NCI-H187 treated with DMSO at 0.1 percent for 48 hours (cell line): ENCODE measurements at regions not wholly inside any gene's neighbourhood (a gene's known extent, or its start where the extent isn't known, plus 50 kb on each side); places are given as distances from the start of the nearest gene placed in this dataset.
A peak's percentile ranks its signal among the peaks of the same experiment; 100 is the strongest.
"Not testable (repeated sequence)": the region's sequence is repeated elsewhere in the genome, so short reads cannot be mapped to it uniquely, and the experiment has no call there.

Source experiments
- DNase-seq: peaks from one replicate; lab custom pipeline; 2025; lab: John Stamatoyannopoulos, UW

- DNase-seq, result peak; percentile 79
Observed at GRCh38 chr7:66413379-66414114, 208.4 kb downstream of the TPST1 start.

DNA sequence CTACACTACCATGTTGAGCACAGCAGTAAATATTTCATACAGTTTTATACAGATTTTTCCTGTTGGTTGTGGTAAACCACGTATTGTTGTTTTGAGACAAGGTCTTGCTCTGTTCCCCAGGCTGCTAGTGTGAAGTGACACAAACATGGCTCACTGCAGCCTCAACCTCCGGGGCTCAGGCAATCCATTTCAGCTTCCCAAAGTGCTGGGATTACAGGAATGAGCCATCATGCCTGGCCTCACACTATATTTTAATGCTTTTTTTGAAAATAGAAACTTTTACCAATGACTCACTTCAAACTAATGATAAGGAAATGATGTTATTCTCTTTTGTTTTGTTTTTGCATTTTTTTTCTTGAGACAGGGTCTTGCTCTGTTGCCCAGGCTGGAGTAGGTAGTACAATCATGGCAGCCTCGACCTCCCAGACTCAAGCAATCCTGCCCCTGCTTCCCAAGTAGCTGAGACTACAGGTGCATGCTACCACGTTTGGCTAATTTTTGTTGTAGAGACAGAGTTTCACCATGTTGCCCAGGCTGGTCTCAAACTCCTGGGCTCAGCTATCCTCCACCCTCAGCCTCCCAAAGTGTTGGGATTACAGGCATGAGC, 210.6 kb downstream of the TPST1 start:
- no peak for DNase-seq

DNA sequence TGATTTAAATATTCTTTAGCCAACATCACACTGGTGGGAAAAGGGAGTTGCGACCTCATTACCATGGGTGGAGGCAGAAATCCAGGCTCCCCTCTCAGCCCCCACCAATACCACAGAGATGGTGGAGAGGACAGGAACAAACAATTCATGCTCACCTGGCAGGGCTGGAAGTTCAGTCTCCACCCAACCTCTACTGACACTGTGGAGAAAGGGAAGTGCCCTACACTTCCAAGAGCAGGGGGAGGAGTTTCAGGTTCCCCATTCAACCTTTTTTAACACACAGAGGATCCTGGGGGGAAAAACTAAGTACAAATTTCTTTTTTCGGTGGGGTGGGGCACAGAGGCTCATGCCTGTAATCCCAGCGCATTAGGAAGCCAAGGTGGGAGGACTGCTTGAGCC, 210.1 kb upstream of the KCTD7 start:
- DNase-seq, result no peak

DNA sequence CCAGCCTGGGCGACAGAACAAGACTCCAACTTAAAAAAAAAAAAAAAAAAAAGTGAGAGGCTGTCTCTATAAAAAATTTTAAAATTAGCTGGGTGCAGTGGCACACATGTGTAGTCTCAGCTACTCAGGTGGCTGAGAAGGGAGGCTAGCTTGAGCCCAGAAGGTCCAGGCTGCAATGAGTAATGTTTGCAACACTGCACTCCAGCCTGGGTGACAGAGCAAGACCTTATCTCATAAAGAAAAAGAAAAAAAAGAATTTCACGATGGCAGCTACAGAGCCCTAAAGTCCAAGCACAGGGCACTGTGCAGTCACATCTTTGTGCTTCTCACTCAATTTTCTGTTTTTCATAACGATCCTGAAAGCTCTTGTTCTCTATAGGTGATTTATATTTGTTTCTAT, 209.5 kb upstream of the KCTD7 start:
- no peak for DNase-seq

DNA sequence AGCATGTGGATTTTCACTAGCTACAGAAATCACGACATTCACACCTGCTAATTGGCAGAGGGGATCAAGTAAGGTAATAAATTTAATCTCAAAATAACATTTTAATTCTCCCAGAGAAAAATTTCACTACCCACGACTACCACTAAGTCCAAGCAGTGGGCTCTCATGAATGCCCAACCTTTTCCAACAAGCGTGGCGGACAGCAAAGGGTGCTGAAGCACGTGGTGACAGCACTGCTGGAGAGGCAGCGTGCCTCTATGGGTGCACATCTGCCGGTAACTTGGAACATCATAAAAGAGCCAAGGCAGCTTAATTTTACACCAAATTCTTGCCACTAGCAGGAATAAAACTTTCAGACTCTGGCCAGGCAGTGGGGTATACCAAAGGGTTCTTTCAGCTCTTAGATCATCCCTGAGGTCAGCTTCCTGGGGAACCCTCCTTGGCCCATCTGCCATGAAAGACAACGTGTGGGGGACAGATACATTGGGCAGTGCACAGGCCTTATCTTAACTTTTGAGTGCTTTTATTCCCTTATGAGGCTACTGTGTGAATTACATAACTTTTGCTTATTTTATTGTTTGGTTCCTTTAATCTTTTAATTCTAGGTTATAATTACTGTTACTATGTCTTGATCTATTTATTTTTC, 206.7 kb upstream of the KCTD7 start:
- no peak for DNase-seq

DNA sequence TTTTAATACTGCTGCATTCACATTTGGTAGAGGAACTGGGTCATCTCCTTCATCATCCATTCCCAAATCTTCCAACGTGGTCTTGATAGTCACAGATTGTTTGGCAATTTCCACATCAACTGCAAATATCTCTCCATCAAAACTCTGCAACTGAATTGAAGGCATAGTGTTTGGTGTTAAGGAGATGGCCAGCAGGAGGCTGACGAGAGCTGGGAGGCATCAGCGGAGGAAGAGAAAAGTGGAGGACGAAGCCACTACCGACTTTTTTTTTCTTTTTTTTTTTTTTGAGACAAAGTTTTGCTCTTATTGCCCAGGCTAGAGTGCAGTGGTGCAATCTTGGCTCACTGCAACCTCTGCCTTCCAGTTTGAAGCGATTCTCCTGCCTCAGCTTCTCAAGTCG, 205.0 kb upstream of the KCTD7 start:
- DNase-seq, result no peak

DNA sequence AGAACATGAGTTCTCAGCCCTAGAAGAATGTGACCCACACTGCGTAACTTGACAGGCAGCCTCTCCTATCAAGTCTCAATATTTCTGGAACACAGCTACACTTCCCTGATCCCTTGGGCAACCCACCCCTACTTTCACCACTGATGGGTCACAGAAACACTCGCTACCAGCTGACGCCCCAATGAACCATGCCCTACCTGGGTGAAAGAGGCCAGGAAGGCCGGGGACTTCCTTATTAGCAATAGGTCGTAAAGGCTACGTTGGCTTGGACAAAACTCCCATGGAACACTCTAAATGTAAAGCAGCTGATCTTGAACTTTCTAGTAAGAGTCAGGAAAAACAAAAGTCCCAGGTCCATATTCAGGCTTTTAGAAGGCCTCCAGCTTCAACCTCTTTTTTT, 202.3 kb upstream of the KCTD7 start:
- no peak for DNase-seq

GRCh38 chr7:66426996-66427395, 201.7 kb upstream of the KCTD7 start:
- DNase-seq, result no peak

DNA sequence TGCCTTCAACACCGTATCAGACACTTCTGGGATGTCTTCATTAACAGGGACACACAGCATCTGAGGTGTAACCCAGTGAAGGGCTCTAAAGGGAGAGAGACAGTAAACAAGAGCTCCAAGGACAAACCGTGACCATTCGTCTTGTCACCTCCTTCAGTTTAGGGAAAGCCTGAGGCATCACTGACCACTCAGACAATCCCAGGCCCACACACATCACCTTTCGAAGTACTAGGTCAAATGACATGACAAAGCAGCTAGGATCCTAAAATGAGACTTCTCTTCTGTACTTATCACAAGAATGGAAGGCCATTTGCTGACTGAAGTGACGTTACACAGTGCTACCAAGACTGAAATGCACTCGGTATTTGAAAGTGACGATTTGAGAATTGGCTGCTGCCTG, 200.7 kb upstream of the KCTD7 start:
- no peak for DNase-seq

- DNase-seq, result no peak
Observed at GRCh38 chr7:66429498-66430163, 199.1 kb upstream of the KCTD7 start.

- DNase-seq, result no peak
Observed at GRCh38 chr7:66430164-66430545, 198.5 kb upstream of the KCTD7 start.

DNA sequence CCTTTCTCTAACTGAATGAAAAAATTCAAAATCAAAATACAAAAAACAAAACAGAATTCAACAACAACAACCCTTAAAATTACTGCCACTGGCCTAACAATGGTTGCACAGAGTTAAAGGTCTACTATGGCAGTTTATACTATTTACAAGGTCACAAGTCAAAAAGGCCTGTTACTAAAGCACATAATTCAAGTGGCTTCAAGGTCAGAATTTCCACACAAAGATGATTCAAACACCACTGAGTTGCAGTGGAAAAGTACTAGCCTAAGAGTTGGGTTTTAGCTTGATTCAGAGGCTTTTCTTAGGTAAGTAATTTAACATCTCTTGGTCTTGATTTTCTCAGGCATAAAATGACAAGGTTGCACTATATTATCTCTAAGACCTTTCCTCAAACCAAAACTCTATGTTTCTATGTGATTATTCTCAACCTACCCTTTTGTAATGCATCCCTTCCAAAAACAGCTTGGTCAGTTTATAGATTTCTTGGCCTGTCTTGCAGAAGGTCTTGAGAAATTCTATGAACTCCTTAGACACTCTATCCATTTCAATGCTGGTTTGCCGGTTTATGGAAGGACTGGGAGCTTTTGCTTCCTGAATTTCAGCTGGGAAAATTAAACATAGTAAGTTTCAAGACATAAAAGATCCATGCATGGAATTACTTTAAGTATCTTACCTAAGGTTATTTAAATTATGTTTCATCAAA, 189.8 kb upstream of the KCTD7 start:
- DNase-seq, result not testable (repeated sequence)

GRCh38 chr7:66442385-66442784, 186.3 kb upstream of the KCTD7 start:
- no peak for DNase-seq

DNA sequence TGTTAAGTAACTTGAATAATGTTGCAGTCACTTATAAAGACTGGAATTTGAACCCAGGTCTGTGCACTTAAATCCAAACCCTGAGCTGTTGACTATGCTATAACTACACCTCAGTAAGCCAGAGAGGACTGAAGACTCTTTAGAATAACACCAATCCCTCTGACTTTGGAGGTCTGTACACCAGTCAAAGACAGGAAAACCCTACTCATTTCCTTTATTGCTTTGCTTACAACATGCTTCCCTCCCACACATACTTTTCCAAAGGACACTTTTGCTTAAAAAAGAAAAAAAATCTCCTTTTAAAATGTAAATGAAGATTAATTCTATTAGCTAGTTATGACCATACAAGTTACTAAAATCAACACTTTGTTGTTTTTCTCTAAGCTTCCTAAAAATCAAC, 184.7 kb upstream of the KCTD7 start:
- DNase-seq, result no peak

- DNase-seq, result not testable (repeated sequence)
Observed at GRCh38 chr7:66447007-66447406, 181.7 kb upstream of the KCTD7 start.

DNA sequence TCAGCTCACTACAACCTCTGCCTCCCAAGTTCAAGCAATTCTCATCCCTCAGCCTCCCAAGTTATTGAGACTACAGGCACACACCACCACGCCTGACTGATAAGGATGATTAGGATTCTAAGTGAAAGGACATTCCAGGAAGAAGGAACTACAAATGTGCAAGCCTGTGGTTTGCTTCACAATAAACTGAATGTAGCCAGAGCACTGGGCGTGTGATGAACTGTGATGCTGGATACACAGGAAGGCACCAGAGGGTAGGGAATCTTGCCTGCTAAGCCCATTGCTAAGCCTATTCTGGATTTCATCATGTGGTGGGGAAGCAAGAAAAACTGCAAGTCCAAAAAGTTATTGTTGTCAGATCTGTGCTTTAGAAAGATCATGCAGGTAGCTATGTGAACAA, 177.9 kb upstream of the KCTD7 start:
- DNase-seq, result not testable (repeated sequence)

GRCh38 chr7:66451713-66452112, 177.0 kb upstream of the KCTD7 start:
- not testable (repeated sequence) for DNase-seq

- no peak for DNase-seq
Observed at GRCh38 chr7:66452165-66452564, 176.5 kb upstream of the KCTD7 start.

DNA sequence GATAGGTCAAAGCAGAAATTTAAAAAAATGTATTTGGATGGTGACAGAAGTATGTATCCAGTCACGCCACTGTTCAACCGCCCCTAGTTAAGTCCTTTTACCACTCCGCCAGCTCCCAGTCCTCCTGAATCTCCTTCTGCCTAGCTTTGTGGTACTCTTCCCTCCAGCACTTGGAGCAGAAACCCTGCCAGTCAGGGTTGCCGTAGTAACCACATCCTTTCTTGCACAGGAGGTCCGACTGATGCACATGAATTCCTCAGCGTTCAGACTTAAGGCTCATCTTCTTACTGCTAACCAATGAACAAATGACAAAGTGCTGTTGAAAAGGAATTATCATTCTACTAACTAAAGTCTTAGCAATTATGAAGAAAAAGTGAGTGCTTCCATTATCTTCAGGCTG, 175.3 kb upstream of the KCTD7 start:
- no peak for DNase-seq

DNA sequence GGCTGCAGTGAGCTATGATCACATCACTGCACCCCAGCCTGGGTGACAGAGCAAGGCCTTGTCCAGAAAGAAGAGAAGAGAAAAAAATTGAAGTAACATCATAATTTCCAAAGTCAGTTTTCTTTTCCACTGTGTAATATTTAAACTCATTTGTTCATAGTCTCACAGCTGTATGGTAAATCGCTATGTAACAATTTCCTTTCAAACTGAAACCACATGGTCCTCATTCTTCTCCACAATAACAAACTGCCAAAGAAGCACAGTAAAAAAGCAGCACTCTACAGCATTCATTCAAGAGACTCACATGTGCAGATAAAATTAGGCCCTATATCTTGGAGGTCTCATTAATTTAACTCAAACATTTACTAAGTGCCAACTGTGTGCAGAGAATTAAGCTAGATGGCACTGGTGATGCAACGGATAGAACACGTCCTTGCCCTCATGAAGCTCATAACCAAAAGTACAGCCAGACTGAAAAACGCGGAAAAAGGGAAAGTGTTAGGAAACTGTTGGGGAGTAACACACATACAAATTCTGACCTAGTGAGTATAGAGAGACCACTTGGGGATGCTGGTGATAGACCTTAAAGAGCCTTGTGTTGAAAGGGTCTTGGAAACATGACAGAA, 174.0 kb upstream of the KCTD7 start:
- no peak for DNase-seq

GRCh38 chr7:66455432-66455831, 173.2 kb upstream of the KCTD7 start:
- not testable (repeated sequence) for DNase-seq

GRCh38 chr7:66456431-66456830, 172.2 kb upstream of the KCTD7 start:
- DNase-seq, result not testable (repeated sequence)
